Middle frontal gyrus (tissue), 1 donor: ENCODE measurements at regions not wholly inside any gene's neighbourhood (a gene's known extent, or its start where the extent isn't known, plus 50 kb on each side); places are given as distances from the start of the nearest gene placed in this dataset.

Experiments
- DNase-seq: peaks from one replicate; pipeline ENCODE4 v3.0.0-alpha.2; 2015; ENCODE audit warnings: low spot score; ENCODE audit errors: extremely low spot score

DNA sequence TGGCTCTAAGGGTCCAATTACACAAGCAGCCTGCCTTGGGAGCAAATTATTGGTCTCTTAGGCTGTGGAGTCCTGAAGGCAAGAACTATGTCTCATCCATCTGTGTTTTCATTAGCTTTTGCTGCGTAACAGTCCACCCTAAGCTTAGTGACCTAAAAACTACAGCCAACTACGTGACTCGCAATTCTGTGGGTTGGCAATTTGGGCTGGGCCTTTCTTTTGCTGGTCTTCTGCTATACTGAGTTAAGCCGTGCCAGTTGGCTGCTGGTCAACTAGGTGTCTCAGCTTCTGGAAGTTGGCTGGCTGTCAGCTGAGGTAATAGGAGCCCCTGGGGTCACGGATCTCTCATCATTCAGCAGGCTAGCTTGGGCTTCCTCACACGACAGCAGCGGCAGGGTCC lies 205.6 kb upstream of the S100G start:
- DNase-seq: no peak

DNA sequence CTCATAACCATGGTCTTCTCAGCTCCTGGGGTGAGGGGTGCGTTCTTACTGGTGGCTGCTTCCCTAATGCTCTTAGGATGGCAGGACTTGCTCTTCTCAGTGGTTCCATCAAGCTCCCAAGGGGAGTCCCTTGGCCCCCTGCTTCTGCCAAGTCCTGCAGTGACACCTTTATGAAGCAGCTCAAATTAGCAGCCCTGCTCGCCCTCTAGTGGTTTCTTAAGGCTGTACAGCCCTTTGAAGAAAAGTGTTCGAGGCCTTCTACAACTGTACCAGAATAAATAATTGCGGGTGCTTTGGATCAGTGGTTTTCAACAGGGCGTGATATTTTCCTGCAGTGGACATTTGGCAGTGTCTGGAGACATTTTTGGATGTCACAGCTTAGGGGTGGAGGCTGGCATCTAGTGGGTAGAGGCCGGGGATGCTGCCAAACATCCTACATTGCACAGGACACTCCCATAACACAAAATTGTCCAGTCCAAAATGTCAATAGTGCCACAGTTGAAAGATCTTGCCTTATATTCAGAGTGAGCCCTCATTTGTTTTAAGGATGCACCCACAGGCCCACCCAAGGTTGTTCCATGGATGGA lies 204.7 kb upstream of the S100G start:
- no peak for DNase-seq

DNA sequence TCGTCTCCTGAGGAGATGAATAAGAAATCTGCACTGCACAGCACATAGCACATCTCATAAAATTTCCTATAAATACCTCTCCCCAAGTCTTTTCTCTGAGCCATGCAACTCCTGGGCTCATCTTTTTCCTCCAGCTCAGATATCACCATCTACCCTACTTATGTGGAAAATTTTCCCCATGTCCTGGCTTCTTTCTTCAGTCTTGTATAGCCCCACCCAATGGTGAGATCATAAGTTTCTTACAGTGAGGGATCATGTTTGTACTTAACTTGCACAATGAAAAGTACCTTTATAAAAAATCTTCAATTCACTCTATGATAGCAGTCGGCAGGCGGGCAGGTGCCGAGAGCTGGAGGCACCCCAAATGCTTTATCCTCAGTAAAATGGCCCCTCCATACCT lies 198.6 kb upstream of the S100G start:
- DNase-seq: no peak

DNA sequence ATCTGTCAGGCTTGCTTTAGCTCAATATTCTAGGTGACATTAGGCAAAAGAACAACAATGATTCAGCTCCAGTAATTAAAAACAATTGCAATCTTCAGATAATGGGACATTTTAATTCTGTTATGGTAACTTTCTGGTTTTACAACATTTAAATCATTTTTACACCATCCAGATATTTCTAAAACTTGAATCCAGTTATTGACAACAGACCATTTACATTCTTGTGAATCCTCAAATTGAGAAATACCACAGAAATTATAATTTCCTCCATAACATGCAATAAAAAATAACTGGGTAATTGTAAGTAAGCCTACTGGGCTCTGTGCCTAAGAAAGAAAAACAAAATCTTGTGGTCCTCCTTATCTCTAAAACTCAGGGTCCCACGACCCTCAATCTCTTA lies 195.0 kb upstream of the S100G start:
- no peak for DNase-seq

DNA sequence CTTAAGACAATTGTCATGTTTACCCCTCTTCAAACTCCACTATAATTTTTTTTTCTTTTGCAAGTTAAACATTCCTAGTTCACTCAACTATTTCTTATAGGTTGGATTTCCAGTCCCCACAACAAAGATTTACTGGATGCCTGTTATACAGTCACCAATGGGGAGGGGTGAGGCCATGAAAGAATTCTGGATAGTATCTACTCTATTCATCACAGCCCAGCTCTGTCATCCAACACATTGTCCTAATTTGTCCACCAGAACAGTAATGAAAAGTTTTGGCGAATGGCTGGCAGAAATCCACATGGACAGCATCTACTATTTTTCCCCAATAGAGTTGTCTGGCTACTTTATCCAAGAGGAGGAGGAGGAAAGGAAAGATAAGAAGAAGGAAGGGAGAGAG lies 192.7 kb upstream of the S100G start:
- DNase-seq: no peak

DNA sequence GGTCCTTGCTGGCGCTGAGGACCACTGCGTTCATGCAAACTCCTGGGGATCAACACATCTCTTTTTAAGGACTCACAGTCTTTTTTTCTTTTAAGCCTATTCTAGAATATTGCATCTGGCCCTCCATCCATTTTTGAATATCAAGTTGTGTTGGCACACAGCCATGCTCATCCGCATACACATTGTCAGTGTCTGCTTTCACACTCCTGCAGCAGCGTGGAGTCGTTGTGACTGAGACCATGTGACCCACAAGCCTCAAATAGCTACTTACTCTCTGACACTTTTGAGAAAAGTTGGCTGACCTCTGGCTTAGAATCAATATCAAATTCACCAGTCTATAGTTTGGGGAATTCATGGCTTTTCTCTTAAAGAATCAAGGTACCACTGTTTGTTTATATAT lies 191.8 kb upstream of the S100G start:
- DNase-seq: no peak

DNA sequence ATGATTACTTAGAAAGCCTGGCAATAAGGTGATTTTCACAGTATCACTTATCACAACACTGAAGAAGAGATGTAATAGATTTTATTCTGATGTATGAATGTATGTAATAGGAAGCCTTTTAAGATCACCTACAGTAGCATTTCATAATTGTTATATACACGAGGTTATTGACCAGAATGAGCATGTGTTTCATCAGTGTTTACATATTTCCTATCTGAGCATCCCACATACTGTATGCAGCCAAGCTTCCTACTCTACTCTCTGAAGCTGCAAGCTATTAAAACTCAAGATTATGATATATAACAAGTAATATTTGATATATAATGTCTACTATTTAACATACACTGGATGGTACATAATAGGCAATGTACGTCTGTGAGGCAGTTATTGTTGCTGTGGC lies 190.9 kb upstream of the S100G start:
- DNase-seq: no peak

DNA sequence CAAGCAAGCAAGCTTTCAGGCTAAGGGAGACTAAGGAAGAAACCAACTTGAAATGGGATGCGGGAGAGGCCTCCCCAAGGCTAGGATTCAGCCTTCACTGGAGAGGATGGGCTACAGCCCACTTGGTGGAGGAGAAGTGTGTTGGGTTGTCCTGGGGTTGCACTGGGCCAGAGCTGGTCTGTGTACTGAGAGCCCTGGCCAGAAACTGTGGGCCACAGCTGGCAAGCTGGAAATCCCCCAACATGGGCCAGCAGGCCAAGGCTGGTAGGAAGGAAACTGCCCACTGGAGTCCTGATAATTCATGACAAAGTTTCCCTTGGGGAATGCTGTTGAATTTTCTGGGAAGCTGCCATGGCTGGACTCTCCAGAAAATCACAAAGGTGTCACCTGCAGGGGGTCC lies 188.0 kb upstream of the S100G start:
- no peak for DNase-seq

DNA sequence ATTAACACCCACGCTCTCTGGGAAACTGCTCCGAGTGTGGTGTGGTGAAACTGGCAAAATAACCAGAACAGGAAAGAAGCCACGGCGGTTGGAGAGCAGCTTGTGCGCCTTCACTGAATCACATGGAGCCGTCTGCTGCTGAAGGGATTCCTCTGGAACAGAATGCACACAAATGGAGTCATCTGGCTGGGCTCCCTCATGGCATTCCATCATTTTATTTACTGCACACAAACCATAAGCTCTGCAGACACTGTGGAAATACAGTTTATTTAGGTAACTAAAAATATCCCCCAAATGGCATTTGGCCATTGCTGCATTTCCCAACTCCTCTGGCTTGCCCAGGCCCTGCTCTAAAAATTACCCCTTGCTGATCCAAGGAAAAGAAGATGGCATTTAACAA lies 187.0 kb upstream of the S100G start:
- peak; percentile 9 for DNase-seq

DNA sequence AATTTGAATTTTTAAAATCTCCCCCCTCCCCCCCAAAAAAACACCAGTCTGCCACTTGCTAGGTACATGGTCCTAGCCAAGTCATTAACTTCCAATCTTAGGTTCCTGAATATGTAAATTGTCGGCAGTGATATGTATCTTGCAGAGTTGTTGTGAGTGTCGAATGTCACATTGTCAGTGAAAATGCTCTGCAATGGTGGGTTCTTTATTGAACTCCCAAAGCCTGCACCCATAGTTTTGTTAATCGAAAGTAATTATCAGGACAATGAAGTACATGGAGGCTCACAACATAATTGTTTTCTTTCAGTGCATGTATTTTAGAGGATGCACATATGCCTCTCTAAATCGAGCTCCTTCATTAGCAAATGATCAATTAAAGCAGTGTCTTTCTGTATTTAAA lies 185.6 kb upstream of the S100G start:
- no peak for DNase-seq

DNA sequence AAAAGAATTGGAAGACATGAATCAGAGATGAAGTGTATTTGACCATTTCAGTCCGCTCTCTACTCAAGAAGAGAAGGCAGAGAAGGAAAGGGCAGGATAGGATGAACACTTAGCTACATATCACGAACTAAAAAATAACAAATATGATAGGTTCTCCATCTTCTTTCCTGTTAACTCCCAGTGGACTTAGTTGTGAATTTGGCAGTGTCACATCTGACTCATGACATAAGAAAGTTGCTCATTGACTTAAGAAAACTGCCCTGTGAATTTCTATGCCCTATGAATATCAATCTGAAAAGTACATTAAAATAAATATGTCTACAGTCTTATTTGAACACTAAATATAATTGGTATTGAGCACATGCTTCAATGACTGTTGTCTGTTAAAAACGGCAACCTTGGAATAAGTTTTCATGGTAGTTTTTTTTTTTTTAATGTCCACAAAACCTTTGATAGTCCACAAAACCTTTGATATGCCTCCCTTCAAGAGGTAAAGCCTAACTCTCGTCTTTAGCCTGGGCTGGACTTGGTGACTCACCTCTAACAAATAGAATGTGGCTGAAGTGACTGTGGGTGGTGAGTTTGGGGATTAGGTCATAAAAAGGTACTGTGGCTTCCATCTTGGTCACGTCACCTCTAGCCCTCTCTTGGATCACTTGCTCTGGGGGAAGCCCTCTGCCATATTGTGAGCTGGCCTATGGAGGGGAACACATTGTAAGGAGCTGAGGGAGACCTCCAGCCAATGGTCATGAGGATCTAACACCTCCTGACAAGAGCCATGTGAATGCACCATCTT lies 184.7 kb upstream of the S100G start:
- DNase-seq: no peak

DNA sequence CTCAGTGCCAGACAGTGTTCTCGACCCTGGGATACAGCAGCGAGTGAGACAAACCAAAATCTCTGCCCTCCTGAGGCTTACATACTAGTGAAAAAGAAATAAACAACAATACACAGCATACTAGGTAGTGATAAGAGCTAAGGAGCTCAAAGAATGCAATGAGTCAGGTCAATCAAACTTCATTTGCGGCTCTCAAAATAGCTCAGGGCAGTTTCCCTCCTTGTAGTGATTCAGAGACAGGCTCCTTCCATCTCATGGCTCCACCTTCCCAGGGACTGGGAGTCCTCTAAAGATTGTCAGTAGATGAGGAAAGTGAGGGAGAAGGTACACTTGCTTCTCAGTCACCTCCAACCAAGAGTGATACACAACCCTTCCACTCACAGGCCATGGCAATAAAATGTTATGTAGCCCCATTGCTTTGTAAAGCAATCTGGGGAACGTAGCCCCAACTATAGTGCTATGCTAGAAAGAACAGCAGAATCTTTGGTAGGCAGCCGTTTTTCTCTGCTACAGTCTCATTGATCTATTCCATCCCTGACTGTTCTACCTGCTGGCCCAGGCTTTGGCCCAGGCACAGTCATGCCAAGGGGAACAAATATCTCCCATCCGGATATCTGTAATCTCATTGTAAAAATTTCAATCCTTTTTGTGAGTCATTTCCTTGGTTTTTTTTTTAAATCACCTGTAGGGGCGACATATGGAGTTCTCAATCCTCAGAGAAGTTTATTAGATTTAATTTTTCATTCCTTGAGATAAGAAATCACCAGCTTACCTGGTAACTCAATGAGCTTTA lies 183.1 kb upstream of the S100G start:
- DNase-seq: no peak

DNA sequence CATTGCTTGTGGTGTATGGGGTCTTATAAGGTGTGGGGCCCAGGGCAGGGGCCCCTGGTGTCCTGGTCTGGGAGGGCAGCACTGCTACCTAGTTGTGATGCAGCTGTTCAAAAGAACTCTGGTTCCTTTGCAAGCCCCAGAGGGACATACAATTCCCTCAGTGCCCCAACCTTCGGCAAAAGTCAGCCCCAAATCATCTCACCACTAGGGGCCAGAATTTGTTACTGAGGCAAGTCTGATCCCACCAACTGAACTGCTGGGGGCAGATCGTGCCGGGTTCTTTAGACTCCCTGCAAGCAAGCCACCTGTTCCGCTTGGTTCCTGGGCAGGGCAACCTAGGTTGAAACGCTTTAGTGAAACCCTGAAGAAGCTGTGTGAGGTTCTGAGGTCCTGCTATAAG lies 180.1 kb upstream of the S100G start:
- no peak for DNase-seq

DNA sequence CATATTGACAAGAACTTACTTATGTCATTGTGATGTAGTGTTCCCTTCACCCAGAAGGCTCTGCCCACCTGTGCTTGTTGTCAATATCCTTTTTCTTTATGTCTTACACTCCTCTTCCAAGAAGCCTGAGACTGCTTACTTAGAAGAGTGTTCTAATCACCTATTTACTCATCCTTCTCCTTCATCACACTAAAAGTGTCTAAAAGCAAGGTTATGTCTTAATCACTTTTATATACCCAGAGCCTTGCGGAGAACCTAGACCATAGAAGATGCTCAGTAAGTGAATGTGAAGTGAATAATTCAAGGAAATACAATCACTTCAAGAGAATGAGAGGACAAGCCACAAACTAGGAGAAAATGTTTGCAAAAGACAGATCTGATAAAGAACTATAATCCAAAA lies 177.6 kb upstream of the S100G start:
- no peak for DNase-seq

DNA sequence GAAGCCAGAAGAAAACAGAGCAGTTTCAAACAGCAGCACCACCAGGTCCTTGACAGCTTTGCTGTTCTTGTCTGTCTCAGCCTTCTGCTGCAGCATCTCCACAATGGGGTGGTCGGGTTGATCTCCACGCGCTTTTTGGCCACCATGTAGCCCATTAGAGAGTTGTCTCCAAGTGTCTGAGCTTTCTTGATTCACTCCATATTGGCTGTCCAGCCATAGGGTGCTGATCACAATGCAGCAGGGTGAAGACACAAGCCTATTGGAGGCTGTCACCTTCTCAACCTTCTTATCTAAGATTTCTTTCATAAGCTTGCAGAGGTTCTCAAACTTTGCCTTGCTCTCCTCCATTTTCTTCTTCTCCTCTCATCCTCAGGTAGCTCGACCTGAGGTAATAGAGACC lies 175.4 kb upstream of the S100G start:
- no peak for DNase-seq

DNA sequence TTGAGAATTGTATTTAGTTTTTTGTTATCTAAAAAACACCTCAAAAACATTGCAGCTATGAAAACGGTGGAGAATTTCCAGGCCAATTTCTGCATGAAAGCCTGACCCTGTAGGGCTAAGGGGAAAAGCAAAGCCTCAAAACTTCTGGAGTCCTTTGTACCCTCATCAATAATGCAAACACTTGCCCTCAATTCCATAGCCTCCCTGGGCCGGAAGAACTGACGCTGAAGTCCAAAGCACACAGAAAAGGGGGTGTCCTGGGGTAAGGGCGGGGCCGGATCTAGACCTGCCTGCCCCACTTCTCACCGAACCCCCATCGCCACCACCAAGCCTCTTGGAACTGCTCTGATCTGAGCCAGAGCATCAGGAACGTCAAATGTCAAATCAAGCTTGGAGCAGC lies 173.9 kb upstream of the S100G start:
- DNase-seq: no peak

DNA sequence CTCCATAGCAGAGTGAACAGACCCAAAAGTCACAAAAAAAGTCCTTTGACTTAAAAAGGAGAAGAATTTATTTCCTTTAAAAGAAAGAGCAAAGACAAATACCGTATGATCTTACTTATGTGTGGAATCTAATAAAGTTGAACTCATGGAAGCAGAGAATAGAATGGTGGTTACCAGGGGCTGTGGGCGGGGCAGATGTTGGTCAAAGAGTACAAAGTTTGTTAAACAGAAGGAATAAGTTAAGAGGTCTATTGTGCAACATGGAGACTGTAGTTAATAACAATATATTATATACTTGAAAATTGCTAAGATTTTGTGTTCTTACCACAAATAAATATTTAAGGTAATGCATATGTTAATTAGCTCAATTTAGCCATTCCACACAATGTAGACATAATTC lies 173.3 kb upstream of the S100G start:
- DNase-seq: no peak

DNA sequence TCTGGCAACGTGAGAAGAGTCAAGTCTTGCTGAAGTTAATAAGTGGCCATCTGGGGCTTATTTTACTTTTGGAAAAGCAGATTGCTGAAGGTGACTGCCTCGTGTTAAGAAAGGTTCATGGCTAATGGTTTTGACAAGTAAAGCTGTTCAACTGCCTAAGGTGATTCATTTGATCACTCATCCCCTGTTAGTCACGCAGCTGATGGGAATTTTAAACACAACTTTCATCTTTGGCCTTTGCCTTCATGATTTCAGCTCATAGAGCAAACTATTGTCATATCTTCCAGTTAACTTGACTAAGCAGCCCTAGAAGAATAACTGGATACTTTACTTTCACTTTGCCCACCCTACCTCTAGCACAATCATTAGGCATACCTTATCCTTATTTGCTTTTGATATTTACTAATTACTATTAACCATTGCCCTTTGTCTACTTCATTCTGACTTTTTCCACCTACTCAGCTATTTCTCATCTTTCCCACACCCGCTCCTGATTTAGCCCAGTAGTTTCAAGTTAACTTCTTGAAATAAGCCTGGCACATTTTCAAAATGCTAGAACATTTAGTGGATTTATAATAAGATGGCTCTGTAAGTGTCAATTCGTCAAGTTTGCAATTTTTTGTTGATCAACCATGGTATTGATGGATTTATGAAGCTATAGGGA lies 170.6 kb upstream of the S100G start:
- DNase-seq: no peak

DNA sequence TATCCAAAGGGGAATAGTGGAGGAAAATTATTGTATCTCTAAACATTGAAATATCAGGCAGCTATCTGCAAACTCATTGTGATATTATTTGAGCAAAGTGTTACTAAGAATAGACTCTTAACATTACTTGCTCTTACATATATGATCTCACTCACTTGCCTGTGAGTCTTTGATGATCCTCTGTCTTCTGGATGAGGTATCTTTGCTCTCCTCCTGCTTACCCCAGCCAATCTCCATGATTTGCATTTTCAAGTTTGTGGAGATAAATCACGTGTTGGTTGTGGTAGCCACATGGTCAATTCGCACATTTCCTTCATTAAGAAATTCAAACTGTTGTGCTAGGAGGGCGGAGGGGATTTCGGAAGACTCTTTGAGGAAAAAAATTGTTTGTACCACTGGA lies 169.9 kb upstream of the S100G start:
- no peak for DNase-seq

DNA sequence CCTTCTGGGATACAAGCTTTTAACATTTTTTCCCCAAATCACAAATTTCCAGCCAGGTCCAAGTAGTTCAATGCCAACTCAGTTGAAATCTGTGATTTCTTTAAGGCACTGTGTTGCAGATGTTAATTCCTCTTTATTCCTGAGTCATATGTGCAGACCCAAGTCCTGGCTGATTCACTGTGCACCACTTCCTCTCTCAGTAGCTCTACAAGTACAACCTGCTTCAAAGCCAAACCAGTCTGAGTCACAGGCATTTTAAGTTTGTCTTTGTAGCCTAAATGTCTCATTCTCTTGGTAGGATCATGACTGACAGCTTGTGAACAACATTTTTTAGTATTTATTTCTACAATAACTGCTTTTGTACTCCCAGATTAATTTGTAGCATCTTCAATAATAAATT lies 165.6 kb upstream of the S100G start:
- no peak for DNase-seq

DNA sequence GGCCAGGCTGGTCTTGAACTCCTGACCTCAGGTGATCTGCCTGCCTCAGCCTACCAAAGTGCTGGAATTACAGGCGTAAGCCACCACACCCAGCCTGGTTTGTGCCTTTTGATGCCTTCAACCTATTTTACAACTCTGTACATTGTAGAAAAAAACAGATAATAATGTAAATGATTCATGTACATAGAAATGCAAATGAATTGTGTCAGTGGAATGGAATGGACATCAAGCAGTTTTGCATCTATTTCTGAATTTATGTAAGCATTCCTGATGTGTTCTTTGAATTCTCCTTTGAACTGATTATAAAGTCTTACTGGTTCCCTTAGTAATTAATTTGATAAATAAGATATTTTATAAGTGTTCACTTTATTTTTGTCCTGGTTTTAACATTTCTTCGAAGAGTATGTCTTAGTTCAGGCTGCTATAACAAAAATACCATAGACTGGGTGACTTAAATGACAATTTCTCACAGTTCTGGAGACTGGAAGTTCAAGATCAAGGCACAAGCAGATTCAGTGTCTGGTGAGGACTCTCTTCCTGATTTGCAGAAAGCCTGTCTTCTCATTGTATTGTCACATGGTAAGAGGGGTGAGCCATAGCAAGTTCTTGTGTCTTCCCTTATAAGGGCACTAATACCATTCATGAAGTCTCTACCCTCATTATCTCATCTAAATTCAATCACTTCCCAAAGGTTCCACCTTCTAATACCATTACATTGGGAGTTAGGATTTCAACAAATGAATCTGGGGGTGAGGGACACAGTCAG lies 162.2 kb upstream of the S100G start:
- DNase-seq: no peak
